PFSK-1 (cell line): ENCODE measurements at regions not wholly inside any gene's neighbourhood (a gene's known extent, or its start where the extent isn't known, plus 50 kb on each side); places are given as distances from the start of the nearest gene placed in this dataset.

Experiments used
- POLR2AphosphoS5 ChIP-seq: IDR thresholded peaks from 2 replicates; pipeline ENCODE4 v1.6.1; 2012; ENCODE audit warnings: low read depth, mild to moderate bottlenecking, control low read depth, low read length, moderate library complexity
- SIN3A ChIP-seq: IDR thresholded peaks from 2 replicates; pipeline ENCODE4 v1.6.1; 2012; ENCODE audit warnings: mild to moderate bottlenecking, low read length, moderate library complexity, borderline replicate concordance; ENCODE audit not compliant: insufficient read depth

- no peak for TF ChIP-seq POLR2AphosphoS5
- no peak for TF ChIP-seq SIN3A
Measured at GRCh38 chr13:63463782-63464610, 2048.3 kb upstream of the PCDH20 start.
